22Rv1 (cell line): ENCODE measurements at regions not wholly inside any gene's neighbourhood (a gene's known extent, or its start where the extent isn't known, plus 50 kb on each side); places are given as distances from the start of the nearest gene placed in this dataset.

Experiments
- H3K27ac ChIP-seq: fragments of 450-650 bp; 2 replicates; pipeline ENCODE4 v1.5.1; 2017
- CTCF ChIP-seq: fragments of 450-650 bp; IDR thresholded peaks from 2 replicates; pipeline ENCODE4 v1.5.1; 2017; ENCODE audit warnings: mild to moderate bottlenecking
- ZFX ChIP-seq: fragments of 450-650 bp; IDR thresholded peaks from 2 replicates; pipeline ENCODE4 v1.6.1; 2017; ENCODE audit warnings: antibody characterized with exemption, borderline replicate concordance

DNA sequence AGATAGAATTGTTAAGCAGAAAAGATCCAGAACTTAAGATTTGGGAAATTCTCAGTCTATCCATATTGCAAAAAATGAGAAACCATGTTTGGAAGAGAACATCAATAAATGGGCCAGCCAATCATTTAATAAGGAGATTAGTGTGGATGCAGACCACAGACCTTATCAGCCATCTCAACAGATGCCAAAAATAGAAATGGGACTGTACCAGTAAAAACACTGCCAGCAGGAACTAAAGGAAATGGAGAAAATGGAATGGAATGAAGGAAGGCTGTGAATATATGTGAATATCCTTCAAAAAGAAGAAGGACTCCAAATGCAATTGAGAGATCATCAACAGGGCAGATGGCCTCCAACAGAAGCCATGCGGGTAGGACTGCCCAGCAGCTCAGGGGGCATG, 52.7 kb upstream of the ZNF618 start:
- TF ChIP-seq ZFX = no peak
- no peak for TF ChIP-seq CTCF
- no peak overlapping the region for H3K27ac ChIP-seq
